ENCODE measurements at regions not wholly inside any gene's neighbourhood (a gene's known extent, or its start where the extent isn't known, plus 50 kb on each side); places are given as distances from the start of the nearest gene placed in this dataset.

DNA sequence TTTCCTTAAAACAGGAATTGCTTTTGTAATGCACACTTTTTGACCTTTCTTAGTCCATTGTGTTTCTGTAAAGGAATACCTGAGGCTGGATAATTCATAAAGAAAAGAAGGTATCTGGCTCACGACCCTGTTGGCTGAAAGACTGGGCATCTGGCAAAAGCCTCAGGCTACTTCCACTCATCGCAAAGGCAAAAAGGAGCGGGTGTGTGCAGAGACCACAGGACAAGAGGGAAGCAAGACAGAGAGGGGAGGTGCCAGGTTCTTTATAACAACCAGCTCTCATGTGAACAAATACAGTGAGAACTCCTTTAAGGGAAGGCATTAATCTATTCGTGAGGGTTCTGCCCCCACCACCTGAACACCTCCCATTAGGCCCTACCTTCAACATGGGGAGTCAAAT, 182.1 kb downstream of the C12orf50 start:
- no peak for DNase-seq (ENCODE audit: low spot score)
- Mint-ChIP-seq H3K4me1 (ENCODE audit: low read depth) (peaks cover 11% of the 10 kb centered on the region), H3K27ac (ENCODE audit: unreplicated experiment) (no peak overlapping the region), H3K27me3 (ENCODE audit: low read depth) (no peaks in the 10 kb centered on the region), H3K9me3 (ENCODE audit: low read depth) (no peaks in the 10 kb centered on the region), H3K4me3 (ENCODE audit: unreplicated experiment) (no peak overlapping the region), H3K36me3 (ENCODE audit: low read depth) (no peaks in the 10 kb centered on the region)
- TF ChIP-seq, protein P1, sequence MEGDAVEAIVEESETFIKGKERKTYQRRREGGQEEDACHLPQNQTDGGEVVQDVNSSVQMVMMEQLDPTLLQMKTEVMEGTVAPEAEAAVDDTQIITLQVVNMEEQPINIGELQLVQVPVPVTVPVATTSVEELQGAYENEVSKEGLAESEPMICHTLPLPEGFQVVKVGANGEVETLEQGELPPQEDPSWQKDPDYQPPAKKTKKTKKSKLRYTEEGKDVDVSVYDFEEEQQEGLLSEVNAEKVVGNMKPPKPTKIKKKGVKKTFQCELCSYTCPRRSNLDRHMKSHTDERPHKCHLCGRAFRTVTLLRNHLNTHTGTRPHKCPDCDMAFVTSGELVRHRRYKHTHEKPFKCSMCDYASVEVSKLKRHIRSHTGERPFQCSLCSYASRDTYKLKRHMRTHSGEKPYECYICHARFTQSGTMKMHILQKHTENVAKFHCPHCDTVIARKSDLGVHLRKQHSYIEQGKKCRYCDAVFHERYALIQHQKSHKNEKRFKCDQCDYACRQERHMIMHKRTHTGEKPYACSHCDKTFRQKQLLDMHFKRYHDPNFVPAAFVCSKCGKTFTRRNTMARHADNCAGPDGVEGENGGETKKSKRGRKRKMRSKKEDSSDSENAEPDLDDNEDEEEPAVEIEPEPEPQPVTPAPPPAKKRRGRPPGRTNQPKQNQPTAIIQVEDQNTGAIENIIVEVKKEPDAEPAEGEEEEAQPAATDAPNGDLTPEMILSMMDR (IDR thresholded peaks at IDR 0.05) = no peak

- Mint-ChIP-seq H3K9me3 (ENCODE audit: low read depth) (no peaks in the 10 kb centered on the region), H3K4me1 (ENCODE audit: low read depth) (peaks cover 11% of the 10 kb centered on the region), H3K36me3 (ENCODE audit: low read depth) (no peaks in the 10 kb centered on the region), H3K27ac (ENCODE audit: unreplicated experiment) (no peak overlapping the region), H3K4me3 (ENCODE audit: unreplicated experiment) (no peak overlapping the region), H3K27me3 (ENCODE audit: low read depth) (no peaks in the 10 kb centered on the region)
- TF ChIP-seq, protein P1 (IDR thresholded peaks at IDR 0.05) = no peak
- DNase-seq (ENCODE audit: low spot score) = no peak
Measured at GRCh38 chr12:87846045-87846444, 183.2 kb downstream of the C12orf50 start.

DNA sequence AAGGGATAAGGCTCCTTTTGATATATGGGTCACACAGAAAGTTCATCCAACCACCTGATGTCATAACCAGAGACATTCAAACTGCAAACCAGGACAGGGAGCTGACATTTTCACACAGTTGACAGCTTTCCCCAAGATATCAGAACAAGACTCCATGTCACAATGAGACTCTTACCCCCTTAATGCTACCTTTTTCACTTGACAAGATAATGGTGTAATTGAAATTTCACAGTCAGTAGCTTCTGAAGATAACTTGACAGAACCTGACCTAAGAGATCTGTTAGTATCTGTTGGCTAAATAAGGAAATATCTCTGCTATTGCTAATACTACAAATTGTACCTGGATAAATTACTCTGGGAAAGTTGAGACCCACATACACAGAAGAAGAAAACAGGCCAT, 187.3 kb downstream of the C12orf50 start:
- DNase-seq (ENCODE audit: low spot score) = no peak
- Mint-ChIP-seq H3K4me3 (ENCODE audit: unreplicated experiment) (no peak overlapping the region), H3K4me1 (ENCODE audit: low read depth) (no peaks in the 10 kb centered on the region), H3K36me3 (ENCODE audit: low read depth) (peaks cover 6% of the 10 kb centered on the region), H3K9me3 (ENCODE audit: low read depth) (peaks cover 13% of the 10 kb centered on the region), H3K27ac (ENCODE audit: unreplicated experiment) (no peak overlapping the region), H3K27me3 (ENCODE audit: low read depth) (no peaks in the 10 kb centered on the region)
- TF ChIP-seq, protein P1 (IDR thresholded peaks at IDR 0.05) = no peak

- Mint-ChIP-seq H3K36me3 (ENCODE audit: low read depth) (peaks cover 6% of the 10 kb centered on the region), H3K27ac (ENCODE audit: unreplicated experiment) (no peak overlapping the region), H3K27me3 (ENCODE audit: low read depth) (no peaks in the 10 kb centered on the region), H3K4me1 (ENCODE audit: low read depth) (peaks cover 4% of the 10 kb centered on the region), H3K9me3 (ENCODE audit: low read depth) (peaks cover 13% of the 10 kb centered on the region), H3K4me3 (ENCODE audit: unreplicated experiment) (no peak overlapping the region)
- no peak for DNase-seq (ENCODE audit: low spot score)
- TF ChIP-seq, protein P1 (IDR thresholded peaks at IDR 0.05) = no peak
Measured at GRCh38 chr12:87836190-87836589, 193.0 kb downstream of the C12orf50 start.

- Mint-ChIP-seq H3K4me1 (ENCODE audit: low read depth) (peaks cover 26% of the 10 kb centered on the region), H3K4me3 (ENCODE audit: unreplicated experiment) (peak overlapping the region; percentile 43), H3K27me3 (ENCODE audit: low read depth) (no peaks in the 10 kb centered on the region), H3K36me3 (ENCODE audit: low read depth) (no peaks in the 10 kb centered on the region), H3K27ac (ENCODE audit: unreplicated experiment) (peak overlapping the region; percentile 75), H3K9me3 (ENCODE audit: low read depth) (no peaks in the 10 kb centered on the region)
- TF ChIP-seq, protein P1 (IDR thresholded peaks at IDR 0.05) = no peak
- DNase-seq (ENCODE audit: low spot score) = no peak
Measured at GRCh38 chr12:87828382-87828973, 200.7 kb downstream of the C12orf50 start.
